Kidney capillary endothelial cell (primary cell): ENCODE measurements at regions not wholly inside any gene's neighbourhood (a gene's known extent, or its start where the extent isn't known, plus 50 kb on each side); places are given as distances from the start of the nearest gene placed in this dataset.

Experiments used
- DNase-seq: peaks from one replicate; pipeline ENCODE4 v3.0.0-alpha.2; 2018; ENCODE audit warnings: low spot score

- no peak for DNase-seq
Observed at GRCh38 chr20:40540166-40540565, 148.9 kb downstream of the MAFB start.

- no peak for DNase-seq
Observed at GRCh38 chr20:40538131-40538530, 150.9 kb downstream of the MAFB start.

- DNase-seq: no peak
Observed at GRCh38 chr20:40536808-40537207, 152.2 kb downstream of the MAFB start.

- DNase-seq: no peak
Observed at GRCh38 chr20:40535816-40536215, 153.2 kb downstream of the MAFB start.

- no peak for DNase-seq
Observed at GRCh38 chr20:40532103-40532502, 156.9 kb downstream of the MAFB start.

GRCh38 chr20:40525351-40525750, 163.7 kb downstream of the MAFB start:
- DNase-seq: no peak

GRCh38 chr20:40524071-40524470, 165.0 kb downstream of the MAFB start:
- no peak for DNase-seq

- no peak for DNase-seq
Observed at GRCh38 chr20:40522405-40522804, 166.6 kb downstream of the MAFB start.

- DNase-seq: no peak
Observed at GRCh38 chr20:40521962-40522361, 167.1 kb downstream of the MAFB start.

- DNase-seq: no peak
Observed at GRCh38 chr20:40519918-40520317, 169.1 kb downstream of the MAFB start.

GRCh38 chr20:40512994-40513393, 176.0 kb downstream of the MAFB start:
- no peak for DNase-seq

- DNase-seq: no peak
Observed at GRCh38 chr20:40512591-40512990, 176.4 kb downstream of the MAFB start.

GRCh38 chr20:40511478-40511877, 177.6 kb downstream of the MAFB start:
- DNase-seq: no peak

- no peak for DNase-seq
Observed at GRCh38 chr20:40510622-40511021, 178.4 kb downstream of the MAFB start.

- DNase-seq: no peak
Observed at GRCh38 chr20:40508821-40509220, 180.2 kb downstream of the MAFB start.

GRCh38 chr20:40506537-40506939, 182.5 kb downstream of the MAFB start:
- no peak for DNase-seq

- DNase-seq: no peak
Observed at GRCh38 chr20:40503119-40503518, 185.9 kb downstream of the MAFB start.

- no peak for DNase-seq
Observed at GRCh38 chr20:40502576-40502975, 186.5 kb downstream of the MAFB start.

GRCh38 chr20:40499391-40499790, 189.6 kb downstream of the MAFB start:
- no peak for DNase-seq

- peak; percentile 4 for DNase-seq
Observed at GRCh38 chr20:40497899-40498691, 190.9 kb downstream of the MAFB start.

- DNase-seq: no peak
Observed at GRCh38 chr20:40495956-40496355, 193.1 kb downstream of the MAFB start.

GRCh38 chr20:40494248-40494647, 194.8 kb downstream of the MAFB start:
- no peak for DNase-seq

GRCh38 chr20:40493549-40493948, 195.5 kb downstream of the MAFB start:
- no peak for DNase-seq

- DNase-seq: no peak
Observed at GRCh38 chr20:40493071-40493470, 196.0 kb downstream of the MAFB start.
